ENCODE measurements at regions not wholly inside any gene's neighbourhood (a gene's known extent, or its start where the extent isn't known, plus 50 kb on each side); places are given as distances from the start of the nearest gene placed in this dataset.

- intact Hi-C loops (cut with DNase I): no loop called here
These were observed 63.6 kb downstream of the PCDH7 start for GRCh38 chr4:30783751-30784150.

GRCh38 chr4:30789219-30789671, 69.1 kb downstream of the PCDH7 start:
- Histone ChIP-seq H3K36me3 (no peaks in the 10 kb centered on the region), H3K4me3 (no peak overlapping the region), H3K4me1 (no peaks in the 10 kb centered on the region), H3K27me3 (no peaks in the 10 kb centered on the region), H3K9me3 (no peaks in the 10 kb centered on the region), H3K27ac (no peak overlapping the region)
- no peak for TF ChIP-seq CTCF (IDR thresholded peaks at IDR 0.05)
- intact Hi-C loops (cut with DNase I): no loop called here
- no peak for DNase-seq
- ATAC-seq: no peak

More at GRCh38 chr4:30783751-30784150, 63.6 kb downstream of the PCDH7 start:
- H3K27me3 ChIP-seq: no peaks in the 10 kb centered on the region
- DNase-seq (no peak), ATAC-seq (no peak)
- H3K27ac ChIP-seq: no peak overlapping the region
- no peaks in the 10 kb centered on the region for H3K9me3 ChIP-seq
- no peak for TF ChIP-seq CTCF (IDR thresholded peaks at IDR 0.05)
- no peak overlapping the region for H3K4me3 ChIP-seq
- H3K36me3 ChIP-seq: no peaks in the 10 kb centered on the region
- H3K4me1 ChIP-seq: no peaks in the 10 kb centered on the region

GRCh38 chr4:30790123-30790522, 70.0 kb downstream of the PCDH7 start:
- ATAC-seq: no peak
- DNase-seq: no peak
- Histone ChIP-seq H3K36me3 (no peaks in the 10 kb centered on the region), H3K4me1 (no peaks in the 10 kb centered on the region), H3K9me3 (no peaks in the 10 kb centered on the region), H3K4me3 (no peak overlapping the region), H3K27ac (no peak overlapping the region), H3K27me3 (no peaks in the 10 kb centered on the region)
- no peak for TF ChIP-seq CTCF (IDR thresholded peaks at IDR 0.05)
- intact Hi-C loops (cut with DNase I): no loop called here

- ATAC-seq (no peak), DNase-seq (no peak)
- intact Hi-C loops (cut with DNase I): no loop called here
- Histone ChIP-seq H3K9me3 (no peaks in the 10 kb centered on the region), H3K27me3 (no peaks in the 10 kb centered on the region), H3K4me3 (no peak overlapping the region), H3K4me1 (no peaks in the 10 kb centered on the region), H3K36me3 (no peaks in the 10 kb centered on the region), H3K27ac (no peak overlapping the region)
- no peak for TF ChIP-seq CTCF (IDR thresholded peaks at IDR 0.05)
These were observed 70.8 kb downstream of the PCDH7 start for GRCh38 chr4:30790998-30791397.

GRCh38 chr4:30792601-30793000, 72.4 kb downstream of the PCDH7 start:
- Histone ChIP-seq H3K36me3 (no peaks in the 10 kb centered on the region), H3K4me3 (no peak overlapping the region), H3K27ac (no peak overlapping the region), H3K27me3 (no peaks in the 10 kb centered on the region), H3K4me1 (no peaks in the 10 kb centered on the region), H3K9me3 (no peaks in the 10 kb centered on the region)
- DNase-seq (no peak), ATAC-seq (no peak)
- intact Hi-C loops (cut with DNase I): no loop called here
- no peak for TF ChIP-seq CTCF (IDR thresholded peaks at IDR 0.05)

- no peaks in the 10 kb centered on the region for H3K4me1 ChIP-seq
- no peak for TF ChIP-seq CTCF (IDR thresholded peaks at IDR 0.05)
- intact Hi-C loops (cut with DNase I): no loop called here
- H3K36me3 ChIP-seq: no peaks in the 10 kb centered on the region
- ATAC-seq (no peak), DNase-seq (no peak)
- no peaks in the 10 kb centered on the region for H3K9me3 ChIP-seq
- no peaks in the 10 kb centered on the region for H3K27me3 ChIP-seq
- no peak overlapping the region for H3K27ac ChIP-seq
- no peak overlapping the region for H3K4me3 ChIP-seq
These were observed 81.7 kb downstream of the PCDH7 start for GRCh38 chr4:30801876-30802275.
